Psoas muscle (tissue), 7 donors: ENCODE measurements at regions not wholly inside any gene's neighbourhood (a gene's known extent, or its start where the extent isn't known, plus 50 kb on each side); places are given as distances from the start of the nearest gene placed in this dataset.

Experiments
- ATAC-seq, 4 donors: fragments of 200-7000 bp; cut with Tn5 transposase; one replicate each; pipeline ENCODE4 v1.9.1; 2020; ENCODE audit warnings: moderate library complexity in 3 of 4, mild to moderate bottlenecking in 2 of 4
- DNase-seq, 2 donors: peaks; one replicate each; pipeline ENCODE4 v3.0.0-alpha.2; 2020
- H3K27ac ChIP-seq: fragments of 200-600 bp; one replicate; pipeline ENCODE4 v1.8.0; 2022
- H3K27me3 ChIP-seq, 3 donors: fragments of 200-600 bp in 1 of 3; one replicate each; pipeline versions ENCODE4 v1.6.1 to v1.8.0; 2013 to 2022; ENCODE audit warnings: low read length in 2 of 3, mild to moderate bottlenecking in 2 of 3, moderate library complexity in 1 of 3; ENCODE audit not compliant: insufficient read depth in 3 of 3
- H3K36me3 ChIP-seq, 2 donors: fragments of 200-600 bp in 1 of 2; one replicate each; pipeline versions ENCODE4 v1.6.1 to v1.8.0; 2013 to 2022; ENCODE audit warnings: low read depth in 1 of 2, mild to moderate bottlenecking in 1 of 2, moderate library complexity in 1 of 2; ENCODE audit not compliant: insufficient read depth in 1 of 2
- H3K4me1 ChIP-seq: fragments of 200-600 bp; one replicate; pipeline ENCODE4 v1.8.0; 2022
- H3K4me3 ChIP-seq: fragments of 200-600 bp; one replicate; pipeline ENCODE4 v1.8.0; 2022; ENCODE audit warnings: mild to moderate bottlenecking
- H3K9me3 ChIP-seq: fragments of 200-600 bp; one replicate; pipeline ENCODE4 v1.8.0; 2022
- CTCF ChIP-seq: fragments of 200-600 bp; IDR thresholded peaks from one replicate; pipeline ENCODE4 v1.8.0; 2022; ENCODE audit warnings: antibody characterized with exemption
- WGBS, 3 donors: extraction: QIAGEN DNeasy Blood & Tissue Kit; methylation state at CpG; one replicate each; pipeline versions ENCODE4 v1.1.6 to v1.1.7; 2013; 5-methylcytosine and 5-hydroxymethylcytosine counted together
- intact Hi-C, 2 donors: fragments of 100-400 bp; cut with DNase I; formaldehyde crosslinking; loops; one replicate each; pipeline versions ENCODE4 v1.11.0 to v1.14.2; 2022
- donor health status: healthy with polysubstance abuse.
- donor health status: DM: no; HTN: no; CAD: no; lungs with moderate emphysema.
- donor health status: Bipolar disorder and iron deficiency.
- donor health status: healthy.
- donor health status: DM: yes; HTN: yes; CAD: no.
- donor health status: DM: no; HTN: no; CAD: no.
- donor health status: DM: yes; HTN: yes; CAD: no.

GRCh38 chr11:128189823-128190222 lies 397.5 kb downstream of the ETS1 start:
- DNase-seq (no peak), ATAC-seq (no peak)
- H3K9me3 ChIP-seq, result no peaks in the 10 kb centered on the region
- H3K4me1 ChIP-seq, result no peaks in the 10 kb centered on the region
- no peaks in the 10 kb centered on the region for H3K27me3 ChIP-seq
- intact Hi-C loops, result no loop called here
- no peak overlapping the region for H3K4me3 ChIP-seq
- WGBS, 3 donors, result 83 to 86% (median 86%) methylated on average over 4 of the region's 4 CpGs
- no peaks in the 10 kb centered on the region for H3K36me3 ChIP-seq
- H3K27ac ChIP-seq, result no peak overlapping the region
- TF ChIP-seq CTCF, result no peak

- no peak for TF ChIP-seq CTCF
- no peaks in the 10 kb centered on the region for H3K4me1 ChIP-seq
- no peaks in the 10 kb centered on the region for H3K27me3 ChIP-seq
- H3K27ac ChIP-seq, result no peak overlapping the region
- WGBS, 3 donors, result 33 to 54% (median 44%) methylated on average over 9 of the region's 9 CpGs
- H3K9me3 ChIP-seq, result no peaks in the 10 kb centered on the region
- no peak overlapping the region for H3K4me3 ChIP-seq
- H3K36me3 ChIP-seq, result no peaks in the 10 kb centered on the region
- intact Hi-C loops, result no loop called here
- ATAC-seq, result no peak
- DNase-seq, result no peak
Observed at GRCh38 chr11:128188346-128189004, 398.9 kb downstream of the ETS1 start.

- intact Hi-C loops, result no loop called here
- no peaks in the 10 kb centered on the region for H3K4me1 ChIP-seq
- H3K9me3 ChIP-seq, result no peaks in the 10 kb centered on the region
- no peak for DNase-seq
- H3K27ac ChIP-seq, result no peak overlapping the region
- WGBS, 3 donors, result 97 to 100% (median 100%) methylated on average over 1 of the region's 1 CpG
- no peaks in the 10 kb centered on the region for H3K36me3 ChIP-seq
- no peak for ATAC-seq
- TF ChIP-seq CTCF, result no peak
- no peaks in the 10 kb centered on the region for H3K27me3 ChIP-seq
- no peak overlapping the region for H3K4me3 ChIP-seq
Observed at GRCh38 chr11:128187835-128188234, 399.5 kb downstream of the ETS1 start.

- Histone ChIP-seq H3K36me3 (no peaks in the 10 kb centered on the region), H3K27ac (no peak overlapping the region), H3K4me3 (no peak overlapping the region), H3K9me3 (no peaks in the 10 kb centered on the region), H3K27me3 (no peaks in the 10 kb centered on the region), H3K4me1 (no peaks in the 10 kb centered on the region)
- no peak for ATAC-seq
- TF ChIP-seq CTCF, result no peak
- DNase-seq, result no peak
- intact Hi-C loops, result no loop called here
- WGBS, 3 donors, result 93 to 95% (median 95%) methylated on average over 4 of the region's 4 CpGs
Observed at GRCh38 chr11:128187377-128187776, 400.0 kb downstream of the ETS1 start.

GRCh38 chr11:128184981-128185380 lies 402.4 kb downstream of the ETS1 start:
- Histone ChIP-seq H3K9me3 (no peaks in the 10 kb centered on the region), H3K27ac (no peak overlapping the region), H3K4me3 (no peak overlapping the region), H3K4me1 (no peaks in the 10 kb centered on the region), H3K27me3 (no peaks in the 10 kb centered on the region), H3K36me3 (no peaks in the 10 kb centered on the region)
- intact Hi-C loops, result no loop called here
- no peak for DNase-seq
- WGBS, 3 donors, result 63 to 85% (median 82%) methylated on average over 7 of the region's 7 CpGs
- TF ChIP-seq CTCF, result no peak
- ATAC-seq, result no peak
